ENCODE measurements at regions not wholly inside any gene's neighbourhood (a gene's known extent, or its start where the extent isn't known, plus 50 kb on each side); places are given as distances from the start of the nearest gene placed in this dataset.

DNA sequence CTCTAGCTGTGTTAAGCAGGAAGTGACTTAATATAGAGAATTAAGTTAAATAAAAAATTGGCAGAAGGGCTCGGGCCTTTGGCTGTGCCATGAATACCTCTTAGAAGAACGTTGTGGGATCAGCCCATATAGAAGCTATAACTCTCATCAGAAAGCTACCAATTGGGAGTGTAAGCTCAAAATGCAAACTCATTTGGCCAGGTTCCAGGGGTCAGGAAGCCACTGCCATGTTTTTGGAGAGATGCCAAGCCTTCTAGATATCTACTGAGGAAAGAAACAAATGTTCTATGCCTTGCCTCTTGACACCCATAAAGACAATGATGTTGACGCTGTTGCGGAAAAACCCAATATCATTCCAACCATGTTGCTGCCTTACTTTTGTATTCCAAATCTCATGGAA is 475.2 kb upstream of the TGFBR2 start:
- TF ChIP-seq, protein P1, sequence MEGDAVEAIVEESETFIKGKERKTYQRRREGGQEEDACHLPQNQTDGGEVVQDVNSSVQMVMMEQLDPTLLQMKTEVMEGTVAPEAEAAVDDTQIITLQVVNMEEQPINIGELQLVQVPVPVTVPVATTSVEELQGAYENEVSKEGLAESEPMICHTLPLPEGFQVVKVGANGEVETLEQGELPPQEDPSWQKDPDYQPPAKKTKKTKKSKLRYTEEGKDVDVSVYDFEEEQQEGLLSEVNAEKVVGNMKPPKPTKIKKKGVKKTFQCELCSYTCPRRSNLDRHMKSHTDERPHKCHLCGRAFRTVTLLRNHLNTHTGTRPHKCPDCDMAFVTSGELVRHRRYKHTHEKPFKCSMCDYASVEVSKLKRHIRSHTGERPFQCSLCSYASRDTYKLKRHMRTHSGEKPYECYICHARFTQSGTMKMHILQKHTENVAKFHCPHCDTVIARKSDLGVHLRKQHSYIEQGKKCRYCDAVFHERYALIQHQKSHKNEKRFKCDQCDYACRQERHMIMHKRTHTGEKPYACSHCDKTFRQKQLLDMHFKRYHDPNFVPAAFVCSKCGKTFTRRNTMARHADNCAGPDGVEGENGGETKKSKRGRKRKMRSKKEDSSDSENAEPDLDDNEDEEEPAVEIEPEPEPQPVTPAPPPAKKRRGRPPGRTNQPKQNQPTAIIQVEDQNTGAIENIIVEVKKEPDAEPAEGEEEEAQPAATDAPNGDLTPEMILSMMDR (IDR thresholded peaks at IDR 0.05; ENCODE audit: low read depth, low read length): no peak
- Histone ChIP-seq H3K27ac (ENCODE audit: low read depth, low read length) (no peak overlapping the region), H3K9me3 (ENCODE audit: control insufficient read depth, insufficient read depth, low read length) (no peaks in the 10 kb centered on the region), H3K27me3 (ENCODE audit: control insufficient read depth, insufficient read depth, low read length) (no peaks in the 10 kb centered on the region), H3K4me3 (ENCODE audit: low read depth, low read length) (no peak overlapping the region)
- POLR2A ChIA-PET: no interaction called here
- CTCF ChIA-PET: interaction anchor here (1.1 kb wide), 1 partner anchor 17 kb away, joined by 3 read pairs; no protein-coding TSS in a partner anchor
- no peak for DNase-seq (ENCODE audit: low read depth, low spot score)

DNA sequence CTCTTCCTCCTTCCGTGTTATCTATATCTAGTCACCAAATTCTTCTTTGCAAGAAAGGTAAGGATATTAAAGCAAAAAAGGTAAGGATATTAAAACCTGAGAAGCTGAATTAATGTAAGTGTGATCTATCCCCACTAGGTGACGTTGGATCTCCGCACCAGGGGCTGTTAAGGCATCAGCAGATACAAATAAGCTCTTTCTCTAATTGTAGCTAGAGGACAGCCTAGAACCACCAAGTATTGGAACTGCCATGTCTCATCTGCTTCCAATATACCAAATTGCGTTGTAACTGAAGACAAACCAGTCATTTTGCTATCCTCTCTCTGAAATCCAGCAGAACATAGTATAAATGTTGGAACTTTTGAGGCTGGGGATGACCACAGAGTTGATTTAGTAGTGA is 471.2 kb upstream of the TGFBR2 start:
- CTCF ChIA-PET: interaction anchor here (0.8 to 1.4 kb wide), 3 partner anchors 64 to 617 kb away, joined by 3 to 9 read pairs (median 6); no protein-coding TSS in a partner anchor
- no peaks in the 10 kb centered on the region for H3K27me3 ChIP-seq (ENCODE audit: control insufficient read depth, insufficient read depth, low read length)
- TF ChIP-seq, protein P1 (IDR thresholded peaks at IDR 0.05; ENCODE audit: low read depth, low read length): no peak
- no peak for DNase-seq (ENCODE audit: low read depth, low spot score)
- no peak overlapping the region for H3K4me3 ChIP-seq (ENCODE audit: low read depth, low read length)
- POLR2A ChIA-PET: no interaction called here
- H3K27ac ChIP-seq (ENCODE audit: low read depth, low read length): no peak overlapping the region
- H3K9me3 ChIP-seq (ENCODE audit: control insufficient read depth, insufficient read depth, low read length): no peaks in the 10 kb centered on the region

DNA sequence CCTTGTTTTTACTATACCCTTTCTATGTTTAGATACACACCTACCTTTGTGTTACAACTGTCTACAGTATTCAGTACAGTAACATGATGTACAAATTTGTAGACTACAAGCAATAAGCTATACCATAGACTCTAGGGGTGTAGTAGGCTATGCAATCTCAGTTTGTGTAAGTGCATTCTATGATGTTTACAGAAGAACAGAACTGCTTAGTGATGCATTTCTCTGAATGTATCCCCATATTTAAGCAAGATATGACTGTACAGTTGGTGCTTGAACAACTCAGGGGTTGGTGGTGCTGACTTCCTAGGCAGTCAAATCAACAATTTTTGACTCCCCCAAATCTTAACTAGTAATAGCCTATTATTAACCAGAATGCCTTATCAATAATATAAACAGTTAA is 467.1 kb upstream of the TGFBR2 start:
- ChIA-PET CTCF (no interaction called here), POLR2A (no interaction called here)
- Histone ChIP-seq H3K4me3 (ENCODE audit: low read depth, low read length) (no peak overlapping the region), H3K9me3 (ENCODE audit: control insufficient read depth, insufficient read depth, low read length) (no peaks in the 10 kb centered on the region), H3K27me3 (ENCODE audit: control insufficient read depth, insufficient read depth, low read length) (no peaks in the 10 kb centered on the region), H3K27ac (ENCODE audit: low read depth, low read length) (no peak overlapping the region)
- no peak for DNase-seq (ENCODE audit: low read depth, low spot score)
- TF ChIP-seq, protein P1 (IDR thresholded peaks at IDR 0.05; ENCODE audit: low read depth, low read length): no peak

DNA sequence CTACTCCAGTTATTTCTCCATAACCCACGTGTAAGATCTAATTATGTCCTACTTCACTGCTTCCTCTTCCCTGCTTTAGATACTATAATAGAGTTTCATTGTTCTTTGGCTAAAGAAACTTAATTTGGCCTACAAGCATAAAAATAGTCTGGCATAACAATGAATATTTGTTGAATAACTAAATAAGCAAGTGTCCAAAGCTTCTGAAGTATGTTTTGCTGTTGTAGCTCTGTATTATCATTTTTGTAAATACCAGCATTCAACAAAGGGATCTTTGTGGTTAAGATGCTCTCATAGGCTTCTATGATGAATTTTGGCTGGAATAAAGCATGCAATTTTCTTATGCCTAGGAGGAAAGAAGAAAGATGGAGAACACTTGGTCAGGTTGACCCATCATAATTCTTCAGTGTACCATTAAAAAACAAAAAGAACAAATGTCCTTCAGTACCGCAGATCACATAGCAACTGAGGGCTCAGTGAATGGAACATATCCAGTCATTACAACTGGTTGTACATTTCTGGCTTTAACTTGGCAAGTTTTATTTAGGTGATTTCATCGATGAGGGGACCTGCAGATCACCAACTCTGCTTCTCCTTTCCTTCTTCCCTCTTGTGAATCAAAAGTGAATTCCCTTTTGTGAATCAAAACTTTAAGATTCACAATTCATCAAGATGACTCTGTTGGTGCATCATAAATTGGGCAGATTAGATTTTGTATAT is 465.9 kb upstream of the TGFBR2 start:
- ChIA-PET POLR2A (no interaction called here), CTCF (no interaction called here)
- no peaks in the 10 kb centered on the region for H3K9me3 ChIP-seq (ENCODE audit: control insufficient read depth, insufficient read depth, low read length)
- no peaks in the 10 kb centered on the region for H3K27me3 ChIP-seq (ENCODE audit: control insufficient read depth, insufficient read depth, low read length)
- TF ChIP-seq, protein P1 (IDR thresholded peaks at IDR 0.05; ENCODE audit: low read depth, low read length): no peak
- no peak overlapping the region for H3K27ac ChIP-seq (ENCODE audit: low read depth, low read length)
- H3K4me3 ChIP-seq (ENCODE audit: low read depth, low read length): no peak overlapping the region
- DNase-seq (ENCODE audit: low read depth, low spot score): no peak

DNA sequence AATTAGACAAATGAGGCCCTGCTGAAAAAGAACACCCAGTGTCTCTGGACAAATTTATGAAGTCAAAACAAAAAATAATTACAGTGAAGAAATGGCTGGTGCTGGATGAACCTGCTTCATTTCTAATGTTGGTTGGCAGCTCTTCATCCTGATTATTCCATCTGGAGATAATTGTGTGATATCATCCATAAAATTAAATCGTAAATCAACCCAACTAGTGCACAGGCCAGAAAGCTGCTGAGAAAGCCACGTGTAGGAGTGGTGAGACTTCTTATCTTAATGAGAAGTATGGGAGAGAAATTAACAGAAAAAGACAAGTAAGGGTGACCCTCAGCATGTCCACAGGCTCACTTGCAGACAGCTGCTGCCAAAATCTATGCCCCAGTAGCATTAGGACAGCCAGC is 465.2 kb upstream of the TGFBR2 start:
- DNase-seq (ENCODE audit: low read depth, low spot score): no peak
- no peak overlapping the region for H3K4me3 ChIP-seq (ENCODE audit: low read depth, low read length)
- CTCF ChIA-PET: no interaction called here
- no peaks in the 10 kb centered on the region for H3K27me3 ChIP-seq (ENCODE audit: control insufficient read depth, insufficient read depth, low read length)
- no peaks in the 10 kb centered on the region for H3K9me3 ChIP-seq (ENCODE audit: control insufficient read depth, insufficient read depth, low read length)
- H3K27ac ChIP-seq (ENCODE audit: low read depth, low read length): no peak overlapping the region
- TF ChIP-seq, protein P1 (IDR thresholded peaks at IDR 0.05; ENCODE audit: low read depth, low read length): no peak
- POLR2A ChIA-PET: no interaction called here

Data from AG04450 (cell line).